Neutrophil (primary cell): ENCODE measurements at regions not wholly inside any gene's neighbourhood (a gene's known extent, or its start where the extent isn't known, plus 50 kb on each side); places are given as distances from the start of the nearest gene placed in this dataset.

Experiments used
- H3K27ac ChIP-seq: fragments of 200-600 bp; sonication (generic); 2 replicates; pipeline ENCODE4 v1.5.1; 2016; ENCODE audit warnings: mild to moderate bottlenecking, moderate library complexity
- H3K27me3 ChIP-seq: fragments of 200-600 bp; sonication (generic); 2 replicates; pipeline ENCODE4 v1.6.0; 2016; ENCODE audit warnings: mild to moderate bottlenecking
- H3K36me3 ChIP-seq: fragments of 200-600 bp; sonication (generic); 2 replicates; pipeline ENCODE4 v1.5.1; 2017
- H3K4me1 ChIP-seq, 2 experiments: fragments of 200-600 bp in 1 of 2; sonication (generic) in 1 of 2; 1 replicate in 1 of 2; 2 replicates in 1 of 2; pipeline versions ENCODE4 v1.5.1 to v1.6.1; 2013 to 2016; ENCODE audit warnings: low read depth in 1 of 2, low read length in 1 of 2, mild to moderate bottlenecking in 1 of 2, moderate library complexity in 1 of 2; ENCODE audit not compliant: control insufficient read depth in 1 of 2, insufficient read depth in 1 of 2
- H3K4me3 ChIP-seq, 2 experiments: fragments of 200-600 bp in 1 of 2; sonication (generic) in 1 of 2; 1 replicate in 1 of 2; 2 replicates in 1 of 2; pipeline ENCODE4 v1.5.1; 2013 to 2016; ENCODE audit warnings: low read depth in 1 of 2, low read length in 1 of 2, mild to moderate bottlenecking in 1 of 2, moderate library complexity in 1 of 2
- H3K9me3 ChIP-seq: fragments of 200-600 bp; sonication (generic); 2 replicates; pipeline ENCODE4 v1.5.1; 2016
- CTCF ChIP-seq: fragments of 200-600 bp; sonication (generic); IDR thresholded peaks from 2 replicates; pipeline ENCODE4 v1.5.1; 2016; ENCODE audit warnings: antibody characterized with exemption

GRCh38 chr15:75100679-75101078 is 77.3 kb downstream of the PPCDC start:
- Histone ChIP-seq H3K4me1 (peaks cover 29 to 30% of the 10 kb centered on the region in 2 experiments), H3K27me3 (no peaks in the 10 kb centered on the region), H3K9me3 (no peaks in the 10 kb centered on the region), H3K36me3 (no peaks in the 10 kb centered on the region), H3K27ac (no peak overlapping the region), H3K4me3 (no peak overlapping the region)
- no peak for TF ChIP-seq CTCF

- TF ChIP-seq CTCF, result no peak
- Histone ChIP-seq H3K27ac (peak overlapping the region; percentile 97), H3K4me1 (peaks cover 60 to 66% of the 10 kb centered on the region in 2 experiments), H3K4me3 (peak overlapping the region; percentile 15 to 36), H3K27me3 (no peaks in the 10 kb centered on the region), H3K9me3 (no peaks in the 10 kb centered on the region), H3K36me3 (no peaks in the 10 kb centered on the region)
Observed at GRCh38 chr15:75104804-75105557, 81.6 kb downstream of the PPCDC start.

- Histone ChIP-seq H3K36me3 (no peaks in the 10 kb centered on the region), H3K9me3 (no peaks in the 10 kb centered on the region), H3K27me3 (no peaks in the 10 kb centered on the region), H3K4me1 (peaks cover 85 to 92% of the 10 kb centered on the region in 2 experiments), H3K27ac (peak overlapping the region; percentile 92), H3K4me3 (no peak overlapping the region)
- no peak for TF ChIP-seq CTCF
Observed at GRCh38 chr15:75107516-75107907, 84.1 kb downstream of the PPCDC start.

GRCh38 chr15:75107908-75108838 is 84.8 kb downstream of the PPCDC start:
- Histone ChIP-seq H3K4me1 (peaks cover 92 to 98% of the 10 kb centered on the region in 2 experiments), H3K4me3 (peak overlapping the region; percentile 19 to 27), H3K27ac (peak overlapping the region; percentile 92)

More at GRCh38 chr15:75107908-75108838, 84.8 kb downstream of the PPCDC start:
- Histone ChIP-seq H3K9me3 (no peaks in the 10 kb centered on the region), H3K36me3 (no peaks in the 10 kb centered on the region), H3K27me3 (no peaks in the 10 kb centered on the region)
- no peak for TF ChIP-seq CTCF
